Brain microvascular endothelial cell (primary cell): ENCODE measurements at regions not wholly inside any gene's neighbourhood (a gene's known extent, or its start where the extent isn't known, plus 50 kb on each side); places are given as distances from the start of the nearest gene placed in this dataset.

ENCODE experiments used
- DNase-seq: peaks from one replicate; pipeline ENCODE4 v3.0.0-alpha.2; 2020
- H3K27ac ChIP-seq: fragments of 250-450 bp; sonication (Bioruptor Pico); 2 replicates; pipeline ENCODE4 v1.5.1; 2020; ENCODE audit warnings: mild to moderate bottlenecking, moderate library complexity
- H3K27me3 ChIP-seq: fragments of 250-450 bp; sonication (Bioruptor Pico); replicated peaks from 2 replicates; pipeline ENCODE4 v1.5.1; 2020; ENCODE audit warnings: mild to moderate bottlenecking
- H3K36me3 ChIP-seq: fragments of 250-450 bp; sonication (Bioruptor Pico); replicated peaks from 2 replicates; pipeline ENCODE4 v1.5.1; 2020; ENCODE audit warnings: mild to moderate bottlenecking
- H3K4me3 ChIP-seq: 2 replicates; pipeline ENCODE4 v1.5.1; 2011; ENCODE audit warnings: low read depth, mild to moderate bottlenecking, control low read depth, low read length, moderate library complexity
- in situ Hi-C: cut with HindIII; loops from 2 replicates; pipeline ENCODE4 v1.10.0; 2017; ENCODE audit warnings: low sequenced_read_pairs, low pct_ligation_motif_present
- TF ChIP-seq, protein P1 (sequence below): IDR thresholded peaks from 2 replicates; pipeline ENCODE4 v1.5.1; 2011; ENCODE audit warnings: low read depth, mild to moderate bottlenecking, moderate library complexity, low read length, control low read depth, inconsistent platforms; ENCODE audit errors: missing control alignments

DNA sequence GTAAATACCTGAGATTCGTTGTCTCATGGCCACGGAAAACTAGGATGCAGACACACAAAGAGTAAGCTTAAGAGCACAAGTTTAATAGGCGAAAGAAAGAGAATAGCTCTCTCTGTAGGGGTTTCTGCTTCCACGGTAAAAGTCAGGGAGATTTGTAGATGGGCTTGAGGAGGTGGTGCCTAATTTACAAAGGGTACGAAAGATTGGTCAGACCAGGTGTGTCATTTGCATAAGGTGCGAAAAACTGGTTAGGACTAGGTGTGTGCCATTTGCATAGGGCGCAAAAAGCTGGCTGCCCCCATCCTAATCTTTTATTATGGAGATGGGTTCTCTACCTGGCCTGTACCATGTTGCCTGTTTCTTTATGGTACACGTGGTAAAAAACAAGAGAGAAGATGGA lies 170.5 kb upstream of the DOK6 start:
- TF ChIP-seq, protein P1, sequence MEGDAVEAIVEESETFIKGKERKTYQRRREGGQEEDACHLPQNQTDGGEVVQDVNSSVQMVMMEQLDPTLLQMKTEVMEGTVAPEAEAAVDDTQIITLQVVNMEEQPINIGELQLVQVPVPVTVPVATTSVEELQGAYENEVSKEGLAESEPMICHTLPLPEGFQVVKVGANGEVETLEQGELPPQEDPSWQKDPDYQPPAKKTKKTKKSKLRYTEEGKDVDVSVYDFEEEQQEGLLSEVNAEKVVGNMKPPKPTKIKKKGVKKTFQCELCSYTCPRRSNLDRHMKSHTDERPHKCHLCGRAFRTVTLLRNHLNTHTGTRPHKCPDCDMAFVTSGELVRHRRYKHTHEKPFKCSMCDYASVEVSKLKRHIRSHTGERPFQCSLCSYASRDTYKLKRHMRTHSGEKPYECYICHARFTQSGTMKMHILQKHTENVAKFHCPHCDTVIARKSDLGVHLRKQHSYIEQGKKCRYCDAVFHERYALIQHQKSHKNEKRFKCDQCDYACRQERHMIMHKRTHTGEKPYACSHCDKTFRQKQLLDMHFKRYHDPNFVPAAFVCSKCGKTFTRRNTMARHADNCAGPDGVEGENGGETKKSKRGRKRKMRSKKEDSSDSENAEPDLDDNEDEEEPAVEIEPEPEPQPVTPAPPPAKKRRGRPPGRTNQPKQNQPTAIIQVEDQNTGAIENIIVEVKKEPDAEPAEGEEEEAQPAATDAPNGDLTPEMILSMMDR, result no peak
- no peaks in the 10 kb centered on the region for H3K36me3 ChIP-seq
- H3K27me3 ChIP-seq, result no peaks in the 10 kb centered on the region
- H3K27ac ChIP-seq, result no peak overlapping the region
- in situ Hi-C loops, result no loop called here
- no peak for DNase-seq
- H3K4me3 ChIP-seq, result no peak overlapping the region

DNA sequence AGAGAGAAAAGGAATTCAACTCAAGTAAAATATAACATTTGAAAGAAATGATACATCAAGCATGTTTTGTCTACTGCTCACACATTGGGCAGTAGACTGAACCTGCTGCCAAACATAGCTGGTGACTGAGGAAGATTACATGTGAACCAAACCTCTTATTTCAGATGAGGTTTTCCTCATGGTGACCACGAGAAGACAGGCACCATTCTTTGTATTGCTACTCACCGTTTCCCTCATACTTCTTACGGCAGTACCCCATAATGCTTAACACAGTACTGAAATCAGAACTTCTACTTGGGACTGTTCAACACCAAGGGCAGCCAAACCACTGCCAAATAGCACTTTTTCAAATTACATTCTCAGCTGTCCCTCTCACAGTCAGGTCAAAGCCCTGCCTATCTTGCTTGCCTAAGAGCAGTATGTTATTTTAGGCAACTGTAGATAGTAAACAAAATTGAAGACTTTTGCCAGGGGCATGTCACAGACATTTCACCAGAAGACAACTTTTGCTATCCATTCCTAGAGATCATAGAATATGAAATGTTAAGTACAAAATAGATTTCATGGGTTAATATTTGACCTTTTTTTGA lies 167.1 kb upstream of the DOK6 start:
- Histone ChIP-seq H3K27ac (no peak overlapping the region), H3K27me3 (no peaks in the 10 kb centered on the region), H3K36me3 (no peaks in the 10 kb centered on the region), H3K4me3 (no peak overlapping the region)
- TF ChIP-seq, protein P1, result no peak
- no peak for DNase-seq
- in situ Hi-C loops, result no loop called here

DNA sequence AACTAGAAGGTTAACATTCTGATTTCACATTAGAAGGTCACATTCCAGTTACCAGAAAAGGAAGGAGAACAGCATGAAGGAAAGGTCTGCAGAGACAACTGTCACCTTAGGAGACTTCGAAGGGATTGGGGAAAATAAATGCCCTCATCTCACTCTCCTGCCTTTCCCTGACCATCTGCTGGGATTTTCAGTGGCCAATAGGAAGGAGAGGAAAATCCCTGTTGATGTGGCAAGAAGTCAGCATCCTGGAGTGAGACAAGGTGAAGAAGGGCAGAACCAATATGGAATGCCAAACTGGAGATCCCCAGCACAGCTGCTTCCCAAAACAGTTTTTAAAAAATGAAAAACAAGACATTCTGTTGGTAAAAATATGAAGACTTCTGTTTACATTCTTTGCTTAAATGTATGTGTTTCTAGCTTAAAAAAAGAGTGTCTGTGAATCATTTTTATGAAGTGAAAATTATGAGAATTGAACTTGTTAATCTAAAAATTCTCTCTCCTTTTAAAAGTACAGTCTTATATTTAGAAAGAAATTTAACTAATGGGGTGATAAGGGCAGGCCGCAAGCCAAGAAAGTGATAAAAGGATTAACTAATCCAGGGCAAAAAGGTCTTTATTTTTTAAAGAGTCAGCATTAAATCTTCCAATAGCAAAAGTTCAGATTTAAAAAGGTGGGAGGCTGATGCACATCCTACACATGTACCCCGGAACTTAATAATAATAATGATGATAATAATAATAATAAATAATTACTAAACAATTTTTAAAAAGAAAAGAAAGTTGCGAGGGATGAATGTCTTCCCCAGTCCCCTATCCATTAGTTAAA lies 160.6 kb upstream of the DOK6 start:
- no peaks in the 10 kb centered on the region for H3K27me3 ChIP-seq
- H3K4me3 ChIP-seq, result no peak overlapping the region
- DNase-seq, result no peak
- no peaks in the 10 kb centered on the region for H3K36me3 ChIP-seq
- in situ Hi-C loops, result no loop called here
- H3K27ac ChIP-seq, result no peak overlapping the region
- TF ChIP-seq, protein P1, result no peak

DNA sequence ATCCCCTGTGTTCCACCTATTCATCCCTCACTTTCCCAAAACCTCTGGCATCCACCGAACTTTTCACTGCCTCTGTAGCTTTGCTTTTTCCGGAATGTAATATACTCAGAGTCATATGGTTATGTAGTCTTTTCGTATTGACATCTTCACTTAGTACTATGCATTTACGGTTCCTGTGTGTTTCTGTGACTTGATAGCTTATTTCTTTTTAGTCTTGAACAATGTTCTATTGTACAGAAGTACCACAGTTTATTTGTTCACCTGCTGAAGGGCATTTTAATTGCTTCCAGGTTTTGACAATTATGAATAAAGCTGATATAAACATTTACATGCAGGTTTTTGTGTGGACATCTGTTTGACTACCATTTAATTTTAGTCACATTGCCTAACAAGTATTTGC lies 154.7 kb upstream of the DOK6 start:
- in situ Hi-C loops, result no loop called here

DNA sequence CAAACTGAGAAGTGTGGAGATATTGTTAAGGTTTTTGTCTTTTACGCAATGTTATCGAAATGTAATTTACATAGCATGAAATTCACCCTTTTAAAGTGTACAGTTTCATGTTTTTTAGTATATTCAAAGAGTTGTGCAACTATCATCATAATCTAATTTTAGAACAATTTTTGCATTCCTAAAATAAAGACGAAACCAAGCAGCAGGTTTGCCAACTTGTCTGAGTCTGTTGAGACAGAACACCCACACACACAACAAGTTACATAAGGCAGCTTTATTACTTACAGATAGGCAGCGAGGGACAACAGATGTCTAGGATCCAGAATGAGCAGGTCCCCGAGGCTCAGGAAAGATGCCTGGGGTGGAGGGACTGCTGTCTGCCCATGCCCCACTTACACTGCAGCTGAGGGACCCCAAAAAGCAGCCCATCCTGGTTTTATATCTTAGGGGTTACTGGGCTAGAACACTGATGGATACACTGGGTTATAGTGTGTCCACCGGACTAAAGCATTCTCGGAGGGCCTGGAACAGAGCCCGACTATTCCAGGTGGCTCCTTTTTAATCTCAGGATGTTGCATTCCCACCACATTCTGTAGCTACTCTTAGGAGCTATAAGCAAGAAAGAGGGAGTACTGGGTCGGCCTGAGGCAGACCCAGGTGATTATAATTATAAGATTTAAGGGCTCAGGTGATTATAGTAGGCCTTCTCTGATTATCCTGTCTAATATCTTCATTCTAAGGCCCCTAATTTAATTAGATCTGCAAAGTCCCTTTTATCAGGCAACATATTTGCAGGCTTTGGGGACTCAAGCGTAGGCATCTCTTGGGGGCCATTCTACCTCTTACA lies 150.2 kb upstream of the DOK6 start:
- TF ChIP-seq, protein P1, result no peak
- Histone ChIP-seq H3K36me3 (no peaks in the 10 kb centered on the region), H3K4me3 (no peak overlapping the region), H3K27me3 (no peaks in the 10 kb centered on the region), H3K27ac (no peak overlapping the region)
- in situ Hi-C loops, result no loop called here
- peak; percentile 28 for DNase-seq

More for the DNA sequence above, 154.7 kb upstream of the DOK6 start:
- TF ChIP-seq, protein P1, result no peak
- DNase-seq, result no peak
- Histone ChIP-seq H3K27ac (no peak overlapping the region), H3K36me3 (no peaks in the 10 kb centered on the region), H3K4me3 (no peak overlapping the region), H3K27me3 (no peaks in the 10 kb centered on the region)
